ENCODE measurements at regions not wholly inside any gene's neighbourhood (a gene's known extent, or its start where the extent isn't known, plus 50 kb on each side); places are given as distances from the start of the nearest gene placed in this dataset.

- no peak for TF ChIP-seq POLR2A (IDR thresholded peaks at IDR 0.05; ENCODE audit: low read depth, low read length)
- TF ChIP-seq POLR2AphosphoS5 (IDR thresholded peaks at IDR 0.05; ENCODE audit: low read depth, low read length): no peak
- no peak for TF ChIP-seq TAF1 (IDR thresholded peaks at IDR 0.05; ENCODE audit: borderline replicate concordance, low read depth, low read length)
Measured at GRCh38 chr3:14288177-14288788, 109.7 kb downstream of the LSM3 start.
